Activated naive CD4-positive, alpha-beta T cell treated with anti-CD3 and anti-CD28 coated beads for 36 hours (primary cell): ENCODE measurements at regions not wholly inside any gene's neighbourhood (a gene's known extent, or its start where the extent isn't known, plus 50 kb on each side); places are given as distances from the start of the nearest gene placed in this dataset.

ENCODE experiments used
- CTCF ChIA-PET: fragments of 350-600 bp; sonication (Branson Sonifier 250); formaldehyde crosslinking; loops from one replicate; lab custom pipeline; 2021; ENCODE audit warnings: antibody characterized with exemption; lab: Charles Lee
- DNase-seq: peaks from one replicate; pipeline ENCODE4 v3.0.0-alpha.2; 2020
- H3K27ac Mint-ChIP-seq: one replicate; pipeline ENCODE4 v1.8.0; 2021; ENCODE audit warnings: mild to moderate bottlenecking, mixed read lengths
- H3K27me3 Mint-ChIP-seq: one replicate; pipeline ENCODE4 v1.8.0; 2021; ENCODE audit warnings: low read depth, mixed read lengths
- H3K36me3 Mint-ChIP-seq: one replicate; pipeline ENCODE4 v1.8.0; 2021; ENCODE audit warnings: low read depth, mixed read lengths
- H3K4me1 Mint-ChIP-seq: one replicate; pipeline ENCODE4 v1.8.0; 2021; ENCODE audit warnings: low read depth, mixed read lengths
- H3K4me3 Mint-ChIP-seq: one replicate; pipeline ENCODE4 v1.8.0; 2021; ENCODE audit warnings: mild to moderate bottlenecking, moderate library complexity, mixed read lengths
- H3K9me3 Mint-ChIP-seq: one replicate; pipeline ENCODE4 v1.8.0; 2021; ENCODE audit warnings: mixed read lengths
- intact Hi-C: fragments of 100-400 bp; cut with micrococcal nuclease; formaldehyde crosslinking; loops from one replicate; pipeline ENCODE4 v1.15.1; 2023

DNA sequence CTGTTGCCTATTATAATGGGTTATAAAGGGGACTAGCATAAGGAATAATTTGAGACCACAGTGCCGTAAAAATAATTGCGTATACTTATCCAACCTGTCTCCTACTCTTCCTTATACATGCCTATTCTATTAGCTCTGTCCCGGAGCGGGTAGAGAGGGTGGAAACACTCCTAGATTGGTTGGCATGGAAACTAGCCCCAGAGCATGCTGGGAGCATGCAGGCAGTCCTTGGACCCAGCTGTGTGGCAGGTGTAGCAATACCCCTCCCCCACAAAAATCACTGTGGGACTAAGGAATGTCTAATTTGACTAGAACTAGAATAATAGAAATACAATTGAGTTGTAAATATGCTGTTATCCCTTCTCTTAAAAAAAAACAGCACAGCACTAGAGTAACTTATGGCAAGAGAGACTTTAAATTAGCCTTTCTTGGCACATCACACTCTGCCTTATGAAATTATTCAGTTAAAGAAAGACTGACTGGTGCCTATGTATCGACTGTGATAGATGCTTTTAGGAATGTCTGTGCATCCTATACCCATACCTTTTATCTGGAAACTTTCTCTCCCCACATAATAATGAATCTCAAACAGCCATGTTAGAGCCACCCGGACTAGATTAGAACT, 244.0 kb upstream of the DAAM1 start:
- CTCF ChIA-PET: no interaction called here
- H3K27me3 Mint-ChIP-seq: peaks cover 12% of the 10 kb centered on the region
- H3K27ac Mint-ChIP-seq: no peak overlapping the region
- H3K4me1 Mint-ChIP-seq: no peaks in the 10 kb centered on the region
- H3K4me3 Mint-ChIP-seq: no peak overlapping the region
- no peak for DNase-seq
- H3K9me3 Mint-ChIP-seq: no peaks in the 10 kb centered on the region
- H3K36me3 Mint-ChIP-seq: no peaks in the 10 kb centered on the region
- intact Hi-C loops: no loop called here

GRCh38 chr14:58944968-58945356, 243.5 kb upstream of the DAAM1 start:
- no peak overlapping the region for H3K4me3 Mint-ChIP-seq
- CTCF ChIA-PET: no interaction called here
- peaks cover 10% of the 10 kb centered on the region for H3K27me3 Mint-ChIP-seq
- H3K4me1 Mint-ChIP-seq: no peaks in the 10 kb centered on the region
- intact Hi-C loops: no loop called here
- H3K27ac Mint-ChIP-seq: no peak overlapping the region
- H3K36me3 Mint-ChIP-seq: no peaks in the 10 kb centered on the region
- no peak for DNase-seq
- no peaks in the 10 kb centered on the region for H3K9me3 Mint-ChIP-seq

GRCh38 chr14:58946431-58946830, 242.0 kb upstream of the DAAM1 start:
- Mint-ChIP-seq H3K36me3 (no peaks in the 10 kb centered on the region), H3K27ac (no peak overlapping the region), H3K4me1 (no peaks in the 10 kb centered on the region)

DNA sequence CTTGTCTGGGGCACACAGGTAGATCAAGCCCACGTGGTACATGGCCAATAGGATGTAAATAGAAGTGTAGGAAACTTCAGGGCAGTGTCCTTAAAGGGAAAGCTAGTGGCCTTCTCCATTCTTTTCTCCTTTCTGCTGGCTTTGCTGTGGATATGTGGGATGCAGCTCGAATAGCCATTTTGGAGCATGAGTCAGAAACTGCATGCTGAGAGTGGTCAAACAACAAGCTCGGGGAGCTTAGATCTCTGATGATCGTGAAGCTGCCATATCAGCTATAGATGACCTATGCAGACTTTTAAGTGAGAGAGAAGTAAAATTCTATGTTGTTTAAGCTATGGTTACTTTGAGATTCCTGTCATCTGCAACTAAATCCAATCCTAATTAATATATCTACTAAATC, 241.3 kb upstream of the DAAM1 start:
- Mint-ChIP-seq H3K4me3 (no peak overlapping the region), H3K9me3 (no peaks in the 10 kb centered on the region), H3K27me3 (peaks cover 5% of the 10 kb centered on the region), H3K4me1 (no peaks in the 10 kb centered on the region), H3K27ac (no peak overlapping the region), H3K36me3 (no peaks in the 10 kb centered on the region)
- CTCF ChIA-PET: no interaction called here
- intact Hi-C loops: no loop called here
- no peak for DNase-seq

More at GRCh38 chr14:58946431-58946830, 242.0 kb upstream of the DAAM1 start:
- CTCF ChIA-PET: no interaction called here
- H3K27me3 Mint-ChIP-seq: peaks cover 8% of the 10 kb centered on the region
- H3K4me3 Mint-ChIP-seq: no peak overlapping the region
- H3K9me3 Mint-ChIP-seq: no peaks in the 10 kb centered on the region
- intact Hi-C loops: no loop called here
- no peak for DNase-seq

GRCh38 chr14:58947814-58948445, 240.5 kb upstream of the DAAM1 start:
- intact Hi-C loops: no loop called here
- H3K36me3 Mint-ChIP-seq: no peaks in the 10 kb centered on the region
- no peak overlapping the region for H3K27ac Mint-ChIP-seq
- no peaks in the 10 kb centered on the region for H3K4me1 Mint-ChIP-seq
- peaks cover 9% of the 10 kb centered on the region for H3K27me3 Mint-ChIP-seq
- no peaks in the 10 kb centered on the region for H3K9me3 Mint-ChIP-seq
- no peak overlapping the region for H3K4me3 Mint-ChIP-seq
- no peak for DNase-seq
- CTCF ChIA-PET: interaction anchor here (1.0 kb wide), 1 partner anchor 73 kb away, joined by 4 read pairs; no protein-coding TSS in a partner anchor

GRCh38 chr14:58950555-58950954, 237.9 kb upstream of the DAAM1 start:
- Mint-ChIP-seq H3K27me3 (peaks cover 16% of the 10 kb centered on the region), H3K4me3 (no peak overlapping the region), H3K36me3 (no peaks in the 10 kb centered on the region), H3K9me3 (no peaks in the 10 kb centered on the region), H3K27ac (no peak overlapping the region), H3K4me1 (no peaks in the 10 kb centered on the region)
- intact Hi-C loops: no loop called here
- CTCF ChIA-PET: no interaction called here
- DNase-seq: no peak

- H3K9me3 Mint-ChIP-seq: no peaks in the 10 kb centered on the region
- H3K4me1 Mint-ChIP-seq: peaks cover 5% of the 10 kb centered on the region
- no peak overlapping the region for H3K27ac Mint-ChIP-seq
- no peaks in the 10 kb centered on the region for H3K36me3 Mint-ChIP-seq
- intact Hi-C loops: no loop called here
- DNase-seq: no peak
- CTCF ChIA-PET: no interaction called here
- H3K4me3 Mint-ChIP-seq: no peak overlapping the region
- H3K27me3 Mint-ChIP-seq: peaks cover 15% of the 10 kb centered on the region
Measured at GRCh38 chr14:58951143-58951542, 237.3 kb upstream of the DAAM1 start.

DNA sequence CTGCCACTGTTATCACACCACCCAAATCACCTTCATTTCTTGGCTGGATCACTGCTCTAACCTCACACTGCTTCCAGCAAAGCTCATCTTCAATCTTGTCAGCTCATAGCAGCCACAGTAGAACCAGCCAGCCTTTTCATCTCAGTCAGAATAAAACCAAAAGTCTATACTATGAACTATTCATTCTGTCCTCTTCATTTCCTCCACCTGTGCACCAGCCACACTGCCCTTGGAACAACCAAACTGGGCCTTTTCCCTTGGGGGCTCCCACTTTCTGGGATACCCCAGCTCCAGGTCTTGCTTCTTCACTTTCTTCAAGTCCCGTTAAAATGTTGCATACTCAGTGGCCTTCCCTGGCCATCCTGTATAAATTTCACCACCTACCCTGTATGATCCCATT, 234.4 kb upstream of the DAAM1 start:
- intact Hi-C loops: loop anchor here (1.0 kb wide), 1 partner anchor 316 kb away; no protein-coding TSS in a partner anchor
- CTCF ChIA-PET: no interaction called here
- Mint-ChIP-seq H3K36me3 (no peaks in the 10 kb centered on the region), H3K27ac (no peak overlapping the region), H3K4me3 (no peak overlapping the region), H3K4me1 (peaks cover 8% of the 10 kb centered on the region), H3K27me3 (peaks cover 11% of the 10 kb centered on the region), H3K9me3 (no peaks in the 10 kb centered on the region)
- DNase-seq: no peak

DNA sequence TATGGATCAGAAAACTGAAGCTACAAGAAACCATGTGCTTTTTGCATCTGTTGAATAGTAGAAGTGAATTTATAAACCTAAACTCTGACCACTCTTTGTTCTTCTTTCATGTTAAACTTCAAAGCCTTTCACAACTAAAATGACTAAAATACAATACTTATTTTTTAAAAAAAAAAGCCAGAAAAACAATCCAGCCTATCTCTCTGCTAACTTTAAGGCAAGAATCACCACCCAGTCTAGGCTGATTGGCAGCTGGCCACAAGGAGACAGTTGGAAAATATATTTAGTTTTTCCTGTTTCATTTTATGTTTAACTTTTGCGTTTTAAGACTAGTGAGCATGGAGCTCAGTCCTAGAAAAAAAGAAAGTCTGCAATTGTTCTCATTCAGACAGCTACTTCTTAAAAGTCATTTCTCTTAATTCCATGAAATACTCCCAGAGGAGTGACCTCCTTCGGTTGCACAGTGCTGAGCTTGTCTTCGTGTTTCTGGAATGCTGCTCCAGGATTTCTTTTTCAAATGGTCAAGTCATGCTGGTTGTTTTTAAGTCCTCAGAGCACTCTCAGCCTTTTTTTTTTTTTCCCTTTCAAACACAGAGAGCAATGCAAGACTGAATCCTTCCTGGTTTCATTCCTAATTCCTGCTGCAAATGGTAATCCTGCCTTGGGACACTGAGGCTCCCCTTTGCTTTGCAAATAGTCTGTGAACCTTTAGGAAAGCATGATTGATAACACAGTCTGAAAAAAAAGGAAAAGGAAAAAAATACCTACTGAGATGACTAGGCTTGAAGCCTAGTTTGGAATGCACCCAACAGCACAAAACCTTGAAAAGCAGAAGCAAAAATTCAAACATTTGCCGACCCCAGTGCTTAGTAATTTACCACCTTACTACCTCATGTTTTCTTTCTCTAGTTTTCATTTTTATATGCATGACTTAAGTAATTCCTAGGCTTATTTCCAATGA, 233.3 kb upstream of the DAAM1 start:
- CTCF ChIA-PET: interaction anchor here (0.6 to 0.7 kb wide), 3 partner anchors 201 to 1032 kb away, joined by 3 to 4 read pairs (median 3); no protein-coding TSS in a partner anchor
- no peak for DNase-seq

GRCh38 chr14:58961045-58961731, 227.3 kb upstream of the DAAM1 start:
- Mint-ChIP-seq H3K9me3 (no peaks in the 10 kb centered on the region), H3K27me3 (no peaks in the 10 kb centered on the region), H3K4me3 (no peak overlapping the region), H3K4me1 (peaks cover 2% of the 10 kb centered on the region), H3K27ac (no peak overlapping the region), H3K36me3 (no peaks in the 10 kb centered on the region)
- intact Hi-C loops: no loop called here
- CTCF ChIA-PET: interaction anchor here (0.7 kb wide), 1 partner anchor 470 kb away, joined by 3 read pairs; no protein-coding TSS in a partner anchor
- DNase-seq: no peak

More for the DNA sequence above, 233.3 kb upstream of the DAAM1 start:
- intact Hi-C loops: loop anchor here (1.0 kb wide), 1 partner anchor 317 kb away; no protein-coding TSS in a partner anchor
- Mint-ChIP-seq H3K4me1 (peaks cover 8% of the 10 kb centered on the region), H3K36me3 (no peaks in the 10 kb centered on the region), H3K4me3 (no peak overlapping the region), H3K27ac (no peak overlapping the region), H3K27me3 (peaks cover 11% of the 10 kb centered on the region), H3K9me3 (no peaks in the 10 kb centered on the region)

GRCh38 chr14:58963873-58964597, 224.4 kb upstream of the DAAM1 start:
- Mint-ChIP-seq H3K36me3 (no peaks in the 10 kb centered on the region), H3K27ac (no peak overlapping the region), H3K4me1 (no peaks in the 10 kb centered on the region), H3K9me3 (no peaks in the 10 kb centered on the region), H3K4me3 (no peak overlapping the region), H3K27me3 (no peaks in the 10 kb centered on the region)
- DNase-seq: no peak
- intact Hi-C loops: no loop called here
- CTCF ChIA-PET: interaction anchor here (0.6 kb wide), 2 partner anchors 275 to 323 kb away, joined by 4 to 5 read pairs; no protein-coding TSS in a partner anchor
